Heart left ventricle (tissue), 13 donors: ENCODE measurements at regions not wholly inside any gene's neighbourhood (a gene's known extent, or its start where the extent isn't known, plus 50 kb on each side); places are given as distances from the start of the nearest gene placed in this dataset.

ENCODE experiments used
- POLR2A ChIP-seq, 2 donors: fragments of 450-650 bp; IDR thresholded peaks; one replicate each; pipeline ENCODE4 v1.6.1; 2017; ENCODE audit warnings: antibody characterized with exemption in 2 of 2, mild to moderate bottlenecking in 2 of 2, moderate library complexity in 2 of 2
- TF ChIP-seq, protein P1 (sequence below), 12 donors: fragments of 200-600 bp; sonication (generic) in 4 of 12; IDR thresholded peaks; one replicate each; pipeline versions ENCODE4 v1.5.0 to v1.8.0; 2018 to 2022; ENCODE audit warnings: antibody characterized with exemption in 12 of 12, mild to moderate bottlenecking in 5 of 12
- donor health status: ischemic (EF 13 %, LVEDD 7.1; RV severe dilation, severe dysfunction).
- donor health status: DM: no; HTN: yes; CAD: no.
- donor health status: DM: no; HTN: no; CAD: no.
- donor health status: ischemic (EF 25% LVEDD 6.9; RV normal size, moderate dysfunction).
- donor health status: ischemic (EF 25% LVEDD 5.7; RV mildly dilated, moderate dysfunction).
- donor health status: ischemic (EF 35%, LVEDD 5.7; RV mildly dilated, moderate dysfunction).
- donor health status: nonischemic (EF 11% LVEDD 7.7; RV severe dilation, severe dysfunction).
- donor health status: DM: yes; HTN: yes; CAD: no.
- donor health status: PGD.
- donor health status: ischemic (EF 29% LVEDD 5.4; RV normal size, mild dysfunction).
- donor health status: nonischemic (EF 23%, LVEDD 6.1; RV moderate dilation, normal function).

DNA sequence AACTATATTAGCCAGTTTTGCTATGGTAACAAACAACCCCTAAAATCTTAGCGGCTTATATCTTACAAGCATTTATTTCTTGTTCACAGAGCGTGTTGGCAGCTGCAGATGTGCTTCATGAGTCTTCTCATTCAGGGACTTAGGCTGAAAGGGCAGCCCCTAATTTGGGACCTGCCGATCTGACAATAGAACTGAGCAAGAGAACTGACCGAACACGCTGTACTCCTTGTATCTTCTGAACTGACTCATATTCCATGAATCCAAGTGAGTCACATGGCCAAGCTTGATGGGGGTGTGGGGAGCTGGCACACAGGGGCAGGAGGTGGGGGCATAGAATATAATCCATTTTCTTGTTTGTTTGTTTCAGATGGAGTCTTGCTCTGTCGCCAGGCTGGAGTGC is 481.7 kb upstream of the CADM1 start:
- TF ChIP-seq, protein P1, sequence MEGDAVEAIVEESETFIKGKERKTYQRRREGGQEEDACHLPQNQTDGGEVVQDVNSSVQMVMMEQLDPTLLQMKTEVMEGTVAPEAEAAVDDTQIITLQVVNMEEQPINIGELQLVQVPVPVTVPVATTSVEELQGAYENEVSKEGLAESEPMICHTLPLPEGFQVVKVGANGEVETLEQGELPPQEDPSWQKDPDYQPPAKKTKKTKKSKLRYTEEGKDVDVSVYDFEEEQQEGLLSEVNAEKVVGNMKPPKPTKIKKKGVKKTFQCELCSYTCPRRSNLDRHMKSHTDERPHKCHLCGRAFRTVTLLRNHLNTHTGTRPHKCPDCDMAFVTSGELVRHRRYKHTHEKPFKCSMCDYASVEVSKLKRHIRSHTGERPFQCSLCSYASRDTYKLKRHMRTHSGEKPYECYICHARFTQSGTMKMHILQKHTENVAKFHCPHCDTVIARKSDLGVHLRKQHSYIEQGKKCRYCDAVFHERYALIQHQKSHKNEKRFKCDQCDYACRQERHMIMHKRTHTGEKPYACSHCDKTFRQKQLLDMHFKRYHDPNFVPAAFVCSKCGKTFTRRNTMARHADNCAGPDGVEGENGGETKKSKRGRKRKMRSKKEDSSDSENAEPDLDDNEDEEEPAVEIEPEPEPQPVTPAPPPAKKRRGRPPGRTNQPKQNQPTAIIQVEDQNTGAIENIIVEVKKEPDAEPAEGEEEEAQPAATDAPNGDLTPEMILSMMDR (IDR thresholded peaks at IDR 0.05), result no peak
- no peak for TF ChIP-seq POLR2A (IDR thresholded peaks at IDR 0.05)
